Hematopoietic multipotent progenitor cell (in vitro differentiated cells): ENCODE measurements at regions not wholly inside any gene's neighbourhood (a gene's known extent, or its start where the extent isn't known, plus 50 kb on each side); places are given as distances from the start of the nearest gene placed in this dataset.
"Not testable (repeated sequence)": the region's sequence is repeated elsewhere in the genome, so short reads cannot be mapped to it uniquely, and the experiment has no call there.

Source experiments
- DNase-seq, 3 donors: peaks; one replicate each; pipeline ENCODE4 v3.0.0-alpha.2; 2011 to 2015; ENCODE audit warnings: low read depth in 2 of 3, low spot score in 2 of 3

DNA sequence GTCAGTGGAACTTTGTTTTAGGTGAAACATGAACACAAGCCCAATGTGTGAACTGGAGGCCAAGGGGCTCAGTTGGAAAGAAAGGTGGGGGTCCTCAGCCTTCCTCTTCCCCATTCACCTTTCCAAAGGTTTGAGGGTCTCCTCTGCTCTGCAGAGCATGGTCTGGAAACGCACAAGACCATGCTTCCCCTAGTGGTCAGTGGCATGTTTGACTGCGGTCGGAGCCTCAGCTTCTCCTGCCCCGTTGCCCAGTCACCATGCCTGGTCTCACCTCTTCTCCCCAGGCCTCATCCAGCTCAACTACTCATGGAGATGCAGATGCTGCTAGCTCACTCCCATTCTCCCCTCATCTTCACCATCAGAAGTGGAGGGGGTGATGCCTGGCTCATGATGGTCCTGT lies 340.3 kb downstream of the GADD45G start:
- DNase-seq: no peak

DNA sequence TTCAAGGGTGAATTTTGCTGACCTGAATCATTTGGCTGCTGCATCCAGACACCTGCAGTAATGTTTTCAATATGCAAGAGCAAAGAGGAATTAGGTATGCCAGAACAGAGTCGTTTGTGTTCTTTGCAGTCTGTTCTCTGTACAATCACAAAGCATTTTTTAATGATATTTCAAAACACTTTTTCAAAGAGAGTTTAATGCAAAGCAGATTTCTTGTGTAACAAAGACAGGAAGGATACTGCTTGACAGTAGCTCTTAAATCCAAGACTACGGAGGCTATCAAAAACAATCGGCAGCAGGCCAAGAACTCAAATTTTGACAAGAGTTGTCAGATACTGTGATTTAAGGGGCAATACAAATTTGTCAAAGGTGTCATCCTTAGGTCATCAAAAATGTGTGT lies 341.9 kb downstream of the GADD45G start:
- no peak for DNase-seq

DNA sequence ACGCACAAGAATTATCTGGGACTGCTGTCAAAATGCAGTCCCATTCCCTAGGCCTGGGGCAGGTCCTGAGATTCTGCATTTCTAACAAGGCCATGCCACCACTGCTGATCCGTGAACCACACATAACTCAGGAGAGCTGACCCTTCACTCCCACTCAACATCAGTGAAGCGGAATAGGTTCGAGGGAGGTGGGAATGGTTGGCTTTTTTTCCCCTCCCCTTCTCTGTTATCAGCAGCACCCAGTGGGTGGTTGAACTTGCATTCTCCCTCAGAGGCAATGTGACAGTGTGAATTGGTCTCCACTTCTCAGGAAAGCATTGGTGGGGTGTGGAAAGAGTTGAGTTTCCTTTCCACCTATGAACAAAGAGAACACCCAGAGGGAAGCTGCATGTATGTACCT lies 344.3 kb downstream of the GADD45G start:
- no peak for DNase-seq

DNA sequence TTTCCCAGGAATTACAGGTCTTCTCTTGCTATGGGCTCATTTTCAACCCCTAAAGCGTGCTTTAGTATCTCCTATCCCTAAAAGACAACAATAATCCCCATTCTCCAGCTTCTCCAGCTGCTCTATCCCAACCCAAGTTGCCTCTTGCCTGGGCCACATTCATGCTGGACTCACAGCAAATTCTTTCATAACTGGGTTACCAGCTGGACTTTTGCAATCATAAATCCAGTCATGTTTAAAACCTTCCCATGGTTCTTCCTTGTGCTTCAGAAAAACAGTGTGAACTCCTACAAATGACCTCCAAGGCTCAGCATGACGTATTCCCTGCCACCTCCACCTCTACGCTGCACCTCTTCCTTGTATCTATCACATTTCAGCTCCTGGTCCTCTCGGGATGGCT lies 346.9 kb downstream of the GADD45G start:
- DNase-seq: no peak

DNA sequence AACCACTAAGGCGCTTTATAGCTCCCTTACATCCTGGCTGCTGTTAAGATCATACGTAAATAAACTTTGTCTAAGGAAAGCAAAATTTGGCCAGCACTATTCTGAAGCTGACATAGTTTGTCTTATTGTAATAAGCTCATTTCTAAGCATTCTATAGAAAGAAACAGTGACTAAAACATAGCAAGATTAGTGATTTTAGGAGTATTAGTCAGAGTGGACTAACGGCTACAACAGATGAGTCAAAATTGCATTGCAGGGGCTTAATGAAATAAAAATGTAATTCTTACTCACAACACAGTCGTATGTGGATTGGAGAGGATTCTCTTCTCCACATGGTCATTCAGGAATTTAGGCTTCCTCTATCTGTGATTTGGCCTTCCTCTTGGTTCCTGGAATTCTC lies 347.6 kb downstream of the GADD45G start:
- no peak for DNase-seq

DNA sequence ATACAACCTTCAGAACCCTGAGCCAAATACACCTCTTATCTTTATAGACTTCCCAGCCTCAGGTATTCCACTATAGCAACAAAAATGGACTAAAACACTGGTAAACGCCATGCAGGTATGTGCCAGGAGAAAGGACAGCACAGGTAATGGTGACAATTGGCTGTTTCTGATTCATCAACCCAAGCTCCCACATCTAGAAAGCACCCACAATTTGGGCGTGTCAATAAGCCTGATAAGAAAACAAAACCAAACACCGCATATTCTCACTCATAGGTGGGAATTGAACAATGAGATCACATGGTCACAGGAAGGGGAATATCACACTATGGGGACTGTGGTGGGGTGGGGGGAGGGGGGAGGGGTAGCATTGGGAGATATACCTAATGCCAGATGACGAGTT lies 348.5 kb downstream of the GADD45G start:
- DNase-seq: not testable (repeated sequence)

DNA sequence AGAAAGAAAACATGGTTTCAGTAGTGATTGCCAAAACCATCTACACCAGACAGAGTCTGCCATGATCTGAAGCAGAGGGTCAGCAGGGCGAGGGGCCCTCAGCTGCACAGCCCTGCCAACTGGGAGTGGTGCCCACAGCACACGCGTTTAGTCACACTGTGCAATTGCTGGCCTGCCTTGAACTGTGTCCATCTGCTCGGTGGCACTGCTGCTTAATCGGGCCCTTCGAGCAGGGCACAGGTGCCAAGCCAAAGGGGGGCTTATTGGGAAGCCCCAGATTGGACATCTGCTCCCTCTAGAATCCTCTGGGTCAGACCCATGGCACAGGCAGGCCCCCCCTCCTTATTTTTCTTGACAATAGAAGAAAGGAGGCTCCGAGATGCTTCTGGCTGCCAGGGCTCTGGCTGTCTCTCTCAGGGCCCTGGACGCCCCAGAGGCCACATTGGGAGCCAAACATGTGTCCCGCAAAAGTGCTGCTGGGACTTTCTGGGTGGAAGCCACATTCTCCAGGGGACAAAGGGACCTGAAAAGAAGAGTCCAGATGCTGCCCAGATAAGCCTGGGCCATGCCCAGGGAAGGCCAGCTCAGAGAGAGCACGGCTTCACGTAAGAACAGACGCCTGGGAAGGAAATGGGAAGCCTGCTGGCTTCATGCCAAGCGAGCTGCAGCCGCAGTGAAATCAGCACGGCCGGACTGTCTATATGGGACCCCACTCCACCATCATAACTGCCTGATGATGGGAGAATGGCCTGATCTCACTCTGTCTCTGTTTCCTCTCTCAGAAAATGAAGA lies 349.2 kb downstream of the GADD45G start:
- DNase-seq: no peak

DNA sequence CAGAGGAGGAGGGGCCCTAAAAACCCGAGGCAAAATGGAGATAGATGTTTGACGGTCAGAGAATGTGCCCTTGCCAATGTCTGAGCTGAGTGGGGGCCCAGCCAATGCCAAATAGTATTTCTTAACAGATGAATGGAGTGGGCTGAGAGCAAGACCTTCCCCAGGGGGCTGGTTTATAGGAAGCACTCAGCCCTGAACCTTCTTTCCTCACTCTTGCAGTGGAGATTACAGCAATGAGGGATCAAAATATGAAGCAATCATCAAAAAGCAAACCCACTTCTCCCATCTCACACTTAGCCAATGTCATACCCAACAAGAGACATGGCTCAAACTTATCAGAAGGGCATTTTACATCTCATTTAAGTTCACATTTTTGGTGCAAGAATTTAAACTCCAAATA lies 350.3 kb downstream of the GADD45G start:
- no peak for DNase-seq

DNA sequence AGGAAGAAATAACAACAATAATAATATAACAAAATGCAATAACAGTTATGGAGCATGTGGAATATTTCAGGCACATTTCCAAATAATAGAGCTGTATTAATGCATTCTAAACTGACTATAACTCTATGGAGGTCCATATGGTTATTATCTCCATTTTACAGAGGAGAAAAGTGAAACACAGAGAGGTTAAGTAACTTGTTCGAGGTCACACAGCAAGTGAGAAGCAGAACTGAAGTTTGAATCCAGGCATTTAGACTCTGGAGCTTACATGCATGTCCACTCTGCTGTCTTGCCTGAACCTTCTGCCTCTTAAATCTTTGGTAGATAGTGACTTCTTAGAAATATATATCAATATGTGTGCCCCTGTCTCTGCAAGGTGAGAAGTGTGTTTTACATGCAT lies 350.8 kb downstream of the GADD45G start:
- DNase-seq: no peak

DNA sequence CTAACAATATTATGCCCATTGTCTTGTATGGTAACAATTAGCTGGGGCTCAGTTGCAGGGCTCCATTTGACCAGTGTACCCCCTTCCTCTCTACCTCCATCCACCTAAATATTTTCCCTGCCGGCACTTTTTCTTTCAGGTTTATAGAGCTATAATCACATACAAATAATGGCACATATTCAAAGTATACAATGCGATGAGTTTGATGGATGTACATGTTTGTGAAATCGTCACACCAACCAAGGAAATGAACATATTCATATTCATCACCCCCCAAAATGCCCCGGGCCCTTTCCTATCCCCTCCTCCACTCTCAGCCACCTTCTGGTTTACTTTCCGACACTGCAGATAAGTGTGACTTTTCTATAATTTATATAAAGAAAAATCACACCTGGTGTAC lies 351.5 kb downstream of the GADD45G start:
- DNase-seq: no peak

DNA sequence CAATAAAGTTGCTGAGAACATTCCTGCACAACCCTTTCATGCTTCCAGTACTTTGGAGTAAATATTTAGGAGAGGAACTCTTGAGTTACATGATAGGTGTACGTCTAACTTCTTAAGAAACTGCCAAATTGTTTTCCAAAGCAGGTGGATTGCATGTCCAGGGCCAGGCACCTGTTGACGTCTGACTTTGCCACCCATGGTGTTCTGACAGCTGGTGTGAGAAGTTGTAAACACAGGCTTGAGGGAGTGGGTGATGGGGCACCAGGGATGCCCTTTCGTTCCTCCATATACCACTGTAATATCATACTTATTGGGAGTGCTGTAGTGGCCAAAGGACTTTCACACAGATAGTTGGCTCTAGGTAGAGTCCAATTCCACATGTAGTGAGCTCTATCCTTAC lies 352.1 kb downstream of the GADD45G start:
- no peak for DNase-seq

DNA sequence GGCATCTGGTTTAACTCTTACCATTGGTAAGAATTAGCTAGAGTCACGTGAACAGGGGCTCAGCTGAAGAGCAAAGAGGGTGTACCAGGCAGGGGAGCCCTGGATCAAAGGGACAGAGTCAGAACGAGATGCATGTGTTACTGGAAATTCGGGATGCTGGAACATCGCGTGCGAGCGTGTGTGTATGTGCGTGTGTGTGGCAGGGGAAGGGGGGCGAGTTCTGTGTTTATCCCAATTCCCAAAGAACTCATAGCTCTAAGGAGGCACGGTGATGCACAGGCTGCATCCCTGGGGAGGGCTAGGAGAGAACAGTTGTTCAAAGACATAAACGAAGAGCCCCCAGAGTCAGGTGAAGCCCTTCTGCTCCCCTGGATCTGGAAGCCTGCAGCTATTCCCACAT lies 353.3 kb downstream of the GADD45G start:
- no peak for DNase-seq

DNA sequence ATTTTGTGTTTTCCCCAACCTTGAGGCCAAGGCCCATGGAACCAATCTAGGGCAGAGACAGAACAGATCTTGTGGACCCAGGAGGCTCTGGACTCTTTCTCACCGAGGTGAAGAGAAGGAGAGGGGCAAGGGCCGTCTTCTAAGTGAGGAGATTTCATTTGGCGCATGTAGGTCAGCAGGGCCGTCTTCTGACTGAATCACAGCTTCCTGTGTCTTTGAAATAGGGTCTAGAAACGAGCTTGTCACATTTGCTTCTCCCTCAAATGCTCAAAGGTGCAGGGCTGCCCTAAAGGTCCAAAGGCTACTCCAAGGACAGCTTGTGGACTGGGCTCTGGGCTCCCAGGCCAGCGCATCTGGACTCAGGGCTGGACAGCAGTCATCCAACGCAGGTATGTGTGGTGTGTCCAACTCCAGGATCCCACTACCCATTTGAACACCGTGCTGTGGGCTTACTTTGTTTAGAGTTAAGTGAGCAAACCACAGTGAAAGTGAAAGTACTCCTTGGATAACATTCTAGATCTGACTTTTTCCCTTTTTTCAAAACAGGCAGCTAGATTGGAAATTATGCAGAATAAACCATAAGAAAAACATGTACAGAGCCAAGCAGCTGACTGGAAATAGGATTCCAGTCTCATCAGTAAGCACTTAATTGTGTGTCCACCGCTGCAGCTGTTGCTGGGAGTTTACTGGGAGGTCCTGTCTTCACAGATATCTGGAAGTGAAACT lies 357.0 kb downstream of the GADD45G start:
- peak in 2 of 3 donors; percentile 14 to 50 for DNase-seq

DNA sequence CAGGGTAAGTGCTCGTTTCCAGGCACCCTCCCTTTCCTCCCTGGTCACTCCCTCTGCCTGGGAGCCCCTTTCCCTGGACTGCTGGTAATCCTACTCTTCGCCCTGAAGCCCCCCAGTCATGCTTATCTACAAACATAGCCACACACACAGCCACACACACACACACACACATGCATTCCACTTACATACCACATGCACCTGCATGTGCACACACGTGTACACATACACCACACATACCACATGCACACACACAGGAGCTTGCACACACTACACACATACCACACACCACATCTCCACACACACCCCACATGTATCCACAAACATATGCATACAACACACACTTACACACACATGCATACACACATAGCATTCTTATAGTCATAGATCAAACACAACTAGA lies 358.5 kb downstream of the GADD45G start:
- no peak for DNase-seq

DNA sequence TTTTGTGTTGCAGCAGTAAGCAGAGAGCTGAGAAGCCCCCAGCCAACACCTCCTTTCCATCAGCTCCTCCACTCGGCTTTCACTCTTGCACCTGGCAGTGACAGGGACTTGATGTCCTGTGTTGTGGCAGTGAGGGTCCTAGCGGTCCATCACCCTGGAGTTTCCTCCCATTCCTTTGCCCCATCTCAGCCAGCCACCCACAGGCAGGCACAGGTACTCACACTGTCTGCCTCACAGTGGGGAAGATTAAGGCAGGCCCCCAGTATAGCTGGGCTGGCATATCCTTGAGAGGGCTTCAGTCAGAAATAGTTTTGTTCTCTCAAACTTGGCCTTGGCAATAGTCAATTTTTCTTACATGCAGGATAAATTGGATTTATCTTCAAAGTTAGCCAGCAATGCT lies 362.7 kb downstream of the GADD45G start:
- DNase-seq: no peak

DNA sequence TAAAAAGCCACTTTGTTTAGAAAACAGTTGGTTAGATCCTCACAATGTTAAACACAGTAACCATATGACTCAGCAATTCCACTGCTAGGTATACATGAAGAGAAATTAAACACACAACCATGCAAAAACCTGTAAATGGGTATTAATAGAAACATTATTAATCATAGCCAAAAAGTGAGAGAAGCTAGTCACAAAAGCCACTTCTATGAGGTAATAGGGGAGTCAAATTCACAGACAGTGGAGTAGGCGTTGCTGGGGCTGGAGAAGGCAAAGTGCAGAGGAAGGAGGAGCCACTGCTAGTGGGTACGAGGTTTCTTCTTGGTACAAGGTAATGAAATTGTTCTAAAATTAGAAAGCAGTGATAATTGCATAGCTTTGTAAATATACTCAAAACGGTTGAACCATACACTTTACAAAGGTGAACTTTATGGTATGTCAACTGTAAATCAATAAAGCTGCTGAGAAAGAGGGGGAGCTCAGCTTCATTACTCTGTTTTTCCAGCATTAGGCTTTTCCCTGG lies 364.4 kb downstream of the GADD45G start:
- DNase-seq: no peak

DNA sequence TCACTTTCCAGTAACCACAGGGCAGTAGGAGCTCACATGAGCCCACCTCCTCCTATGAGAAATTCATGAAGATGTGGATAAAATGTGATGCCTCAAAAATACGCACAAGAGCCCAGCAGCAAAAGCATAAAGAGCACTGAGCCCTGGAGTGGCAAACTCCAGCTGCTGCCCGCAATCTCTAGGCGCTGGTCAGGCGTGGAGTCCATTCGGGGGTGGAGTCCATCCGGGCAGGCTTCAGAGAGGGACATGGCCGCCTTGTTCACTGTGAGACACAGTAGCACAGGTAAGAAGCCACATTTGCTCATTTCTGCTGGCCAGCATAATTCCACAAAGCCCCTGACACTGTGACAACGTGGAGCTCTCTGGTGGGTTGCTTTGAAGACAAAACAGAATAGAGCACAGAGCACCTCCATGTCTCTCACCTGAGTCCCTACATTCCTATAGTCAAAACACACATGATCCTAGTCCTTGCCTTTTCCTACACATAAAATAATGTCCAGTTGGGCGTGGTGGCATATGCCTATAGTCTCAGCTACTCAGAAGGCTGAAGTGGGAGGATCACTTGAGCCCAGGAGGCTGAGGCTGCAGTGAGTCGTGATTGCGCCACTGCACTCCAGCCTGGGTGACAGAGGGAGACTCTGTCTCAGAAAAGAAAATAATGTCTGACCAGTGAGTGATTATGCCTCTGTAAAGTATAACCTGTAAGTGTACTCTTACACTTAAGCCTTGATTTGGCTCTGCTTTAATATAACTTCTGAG lies 365.2 kb downstream of the GADD45G start:
- DNase-seq: no peak

DNA sequence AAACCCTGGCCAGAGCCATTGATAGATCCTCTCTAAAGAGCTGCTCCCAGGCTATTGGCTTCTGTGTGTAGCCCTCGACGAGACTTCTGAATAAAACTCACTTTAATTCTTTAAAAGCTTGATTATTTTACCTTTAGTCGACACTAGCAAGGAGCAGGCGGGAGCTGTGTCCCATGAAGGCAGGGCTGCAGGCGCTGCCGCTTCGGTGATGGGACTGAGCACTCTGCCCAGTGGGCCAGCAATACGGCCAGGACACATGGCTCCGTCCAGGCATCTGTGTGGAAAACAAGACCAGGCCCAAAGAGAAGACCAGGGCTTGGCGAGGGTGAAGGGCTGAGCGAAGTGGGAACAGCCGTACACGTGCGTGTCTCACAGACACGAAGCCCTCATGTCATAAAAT lies 365.9 kb downstream of the GADD45G start:
- DNase-seq: no peak

DNA sequence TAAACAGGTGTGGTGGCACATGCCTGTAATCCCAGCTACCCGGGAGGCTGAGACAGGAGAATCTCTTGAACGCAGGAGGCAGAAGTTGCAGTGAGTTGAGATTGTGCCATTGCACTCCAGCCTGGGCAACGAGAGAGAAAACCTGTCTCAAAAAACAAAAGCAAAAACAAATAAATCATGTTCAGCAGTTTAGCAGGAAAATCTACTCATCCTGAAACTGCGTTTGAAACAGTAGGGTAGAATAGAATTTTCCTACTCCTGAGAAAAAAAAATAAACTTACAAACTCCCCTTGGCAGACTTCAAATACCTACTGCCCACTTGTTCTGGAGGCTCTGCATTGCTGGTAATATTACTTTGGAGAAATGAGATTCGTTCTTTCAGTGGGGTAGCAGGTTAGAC lies 367.7 kb downstream of the GADD45G start:
- DNase-seq: no peak

DNA sequence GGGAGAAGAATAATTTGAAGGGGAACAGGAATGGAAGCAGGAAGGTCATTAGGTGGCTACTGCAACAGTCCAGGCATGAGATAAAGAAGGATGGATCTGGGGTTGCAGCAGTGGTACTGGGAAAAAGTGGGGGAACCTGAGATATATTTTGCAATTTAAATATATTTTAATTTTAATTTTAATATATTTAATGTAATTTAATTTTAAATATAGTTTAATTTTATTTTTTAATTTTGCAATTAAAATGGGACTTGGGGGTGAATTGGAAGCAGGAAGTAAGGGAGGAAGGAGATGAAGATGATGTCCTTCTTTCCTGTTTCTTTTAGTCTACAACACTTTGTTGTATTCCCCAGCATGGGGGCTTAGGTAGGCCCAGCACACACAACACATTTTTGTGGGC lies 369.8 kb downstream of the GADD45G start:
- no peak for DNase-seq

DNA sequence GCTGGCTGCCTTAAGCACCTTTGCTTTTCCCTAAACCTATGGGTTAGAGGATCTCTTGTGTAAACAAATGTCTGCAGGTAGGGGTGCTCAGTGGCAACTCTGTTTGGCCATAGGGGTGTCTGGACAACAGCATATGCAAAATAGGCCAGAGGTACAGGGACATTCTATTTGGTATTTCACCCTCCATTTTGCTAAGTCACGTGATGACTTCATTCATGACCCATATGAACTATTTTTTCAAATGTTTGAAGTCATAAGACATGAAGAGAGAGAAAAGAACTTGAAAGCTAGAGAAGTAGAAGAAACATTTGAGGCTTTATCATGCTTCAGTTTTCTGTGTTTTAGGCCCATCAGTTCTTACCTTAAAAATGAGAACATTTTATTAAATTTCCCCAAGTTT lies 370.2 kb downstream of the GADD45G start:
- DNase-seq: no peak
